IMR-90 (cell line): ENCODE measurements at regions not wholly inside any gene's neighbourhood (a gene's known extent, or its start where the extent isn't known, plus 50 kb on each side); places are given as distances from the start of the nearest gene placed in this dataset.

Experiments
- CTCF ChIP-seq: conservative IDR thresholded peaks from 2 replicates; pipeline ENCODE4 v1.5.1; 2012; ENCODE audit warnings: mild to moderate bottlenecking, low read depth, low read length, improper control_type of control experiment
- POLR2A ChIP-seq: IDR thresholded peaks from 2 replicates; pipeline ENCODE4 v1.6.1; 2012; ENCODE audit warnings: mild to moderate bottlenecking, low read depth, low read length

- TF ChIP-seq CTCF (no peak), POLR2A (no peak)
These were observed 341.9 kb downstream of the COL12A1 start for GRCh38 chr6:74863968-74864367.
